Fibroblast of skin of left biceps (primary cell): ENCODE measurements at regions not wholly inside any gene's neighbourhood (a gene's known extent, or its start where the extent isn't known, plus 50 kb on each side); places are given as distances from the start of the nearest gene placed in this dataset.

Experiments
- DNase-seq, 2 experiments: peaks; one replicate each; pipeline ENCODE4 v3.0.0-alpha.2; 2013; ENCODE audit warnings: low read depth in 2 of 2

DNA sequence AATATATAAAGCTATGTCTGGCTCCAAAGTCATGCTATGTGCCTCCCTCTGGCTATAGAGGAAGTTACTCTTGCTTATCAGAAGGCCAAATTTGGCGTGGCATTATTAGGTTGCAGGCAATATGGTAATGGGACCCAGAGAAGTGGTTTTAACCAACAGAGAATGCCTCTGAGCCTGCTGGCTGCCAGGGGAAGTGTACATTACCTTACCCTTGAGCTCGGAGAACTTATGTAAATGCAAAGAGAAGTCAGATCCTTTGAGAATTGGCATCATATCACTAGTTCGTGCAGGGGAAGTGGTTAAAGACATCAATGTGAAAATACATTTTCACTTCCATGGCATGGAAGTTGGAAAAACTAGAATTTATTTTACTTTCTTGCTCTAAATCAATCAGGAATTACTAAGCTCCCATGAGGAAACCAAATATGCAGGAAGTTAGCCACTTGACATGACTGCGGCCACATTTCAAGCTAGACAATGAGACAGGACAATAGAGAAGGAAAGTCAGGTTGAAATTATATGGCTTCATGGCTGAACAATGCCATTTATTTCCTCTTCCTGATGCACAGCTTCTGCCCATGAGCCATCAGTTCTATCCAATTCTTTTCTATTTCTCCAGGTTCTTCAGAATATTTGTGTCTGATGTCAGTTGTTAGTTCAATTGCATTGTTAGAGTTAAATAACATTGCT lies 134.0 kb upstream of the PHACTR1 start:
- no peak for DNase-seq

DNA sequence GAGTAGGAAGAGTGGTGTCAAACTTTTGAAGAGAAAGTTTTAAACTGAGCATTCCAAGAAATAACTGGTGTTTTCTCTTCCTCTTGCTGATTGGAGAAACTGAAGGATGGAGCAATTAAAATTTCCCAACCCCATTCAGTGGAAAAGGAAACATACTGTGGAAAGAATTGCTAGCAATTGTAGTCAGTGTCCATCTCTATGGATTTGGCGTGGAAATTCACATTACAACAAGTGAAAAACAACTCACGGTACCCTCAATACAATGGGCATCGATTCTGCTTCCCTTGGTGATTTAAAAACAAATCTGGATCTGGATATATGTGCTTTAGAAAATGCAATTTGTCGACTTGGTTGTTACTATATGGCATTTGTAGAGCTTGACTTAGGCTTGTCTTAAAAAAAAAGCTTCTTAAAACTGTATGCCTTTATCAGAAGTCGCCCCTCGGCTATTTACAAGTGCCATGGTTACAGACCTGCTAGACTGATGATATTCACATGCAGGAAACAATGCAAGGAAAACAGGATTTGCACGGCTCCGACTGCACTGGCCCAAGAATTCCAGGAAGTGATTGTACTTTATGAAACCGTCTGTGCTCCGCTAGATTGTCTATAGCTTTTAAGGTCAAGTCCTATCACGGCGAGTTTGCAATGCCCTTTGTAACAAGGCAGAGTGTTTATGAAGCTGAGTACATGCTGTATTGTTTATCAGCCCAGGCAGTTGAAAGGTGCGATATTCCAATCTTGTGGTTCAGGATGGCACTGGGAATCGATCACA lies 131.7 kb upstream of the PHACTR1 start:
- no peak for DNase-seq

DNA sequence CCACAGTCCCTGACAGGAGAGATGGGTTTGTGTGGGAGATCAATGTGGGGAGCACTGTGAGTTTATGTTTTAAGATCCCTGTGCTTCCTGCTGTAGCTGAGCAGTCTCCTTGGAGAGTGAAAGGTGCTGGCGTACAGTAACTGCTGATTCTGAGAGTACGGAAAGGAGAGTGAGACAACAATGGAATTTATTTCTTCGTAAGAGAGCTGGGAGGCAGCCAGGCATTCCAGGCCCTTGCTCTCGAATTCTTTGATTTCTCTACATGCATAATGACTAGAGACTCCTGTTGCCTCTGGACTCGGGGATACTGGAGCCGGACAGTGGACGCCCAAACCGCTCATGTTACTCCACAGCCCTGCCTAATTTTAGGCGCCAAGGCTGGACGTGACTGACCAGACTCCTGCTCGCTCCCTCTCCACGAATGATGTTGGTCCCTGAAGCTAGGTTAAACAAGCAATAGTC lies 131.0 kb upstream of the PHACTR1 start:
- no peak for DNase-seq

DNA sequence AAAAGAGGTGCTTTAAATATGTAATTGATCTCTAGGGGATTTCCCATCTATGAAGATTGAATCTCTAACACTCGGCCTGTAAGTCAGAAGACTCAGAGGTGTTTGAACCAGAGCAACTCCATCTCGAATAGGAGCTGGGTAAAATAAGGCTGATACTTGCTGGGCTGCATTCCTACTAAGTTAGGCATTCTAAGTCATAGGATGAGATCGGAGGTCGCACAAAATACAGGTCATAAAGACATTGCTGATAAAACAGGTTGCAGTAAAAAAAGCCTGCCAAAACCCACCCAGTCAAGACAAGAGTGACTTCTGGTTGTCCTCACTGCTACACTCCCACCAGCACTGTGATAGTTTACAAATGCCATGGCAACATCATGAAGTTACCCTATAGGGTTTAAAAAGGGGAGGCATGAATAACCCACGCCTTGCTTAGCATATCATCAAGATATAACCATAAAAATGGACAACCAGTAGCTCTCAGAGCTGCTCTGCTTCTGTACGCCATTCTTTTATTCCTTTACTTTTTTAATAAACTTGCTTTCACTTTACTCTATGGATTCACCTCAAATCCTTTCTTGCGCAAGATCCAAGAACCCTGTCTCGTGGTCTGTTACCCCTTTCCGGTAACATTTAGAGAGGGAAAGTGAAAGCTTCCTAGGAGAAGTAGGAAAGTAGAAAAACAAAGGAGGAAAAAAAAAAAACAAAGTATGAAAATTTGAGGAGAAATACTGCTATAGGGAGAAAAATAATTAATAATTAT lies 129.7 kb upstream of the PHACTR1 start:
- no peak for DNase-seq

DNA sequence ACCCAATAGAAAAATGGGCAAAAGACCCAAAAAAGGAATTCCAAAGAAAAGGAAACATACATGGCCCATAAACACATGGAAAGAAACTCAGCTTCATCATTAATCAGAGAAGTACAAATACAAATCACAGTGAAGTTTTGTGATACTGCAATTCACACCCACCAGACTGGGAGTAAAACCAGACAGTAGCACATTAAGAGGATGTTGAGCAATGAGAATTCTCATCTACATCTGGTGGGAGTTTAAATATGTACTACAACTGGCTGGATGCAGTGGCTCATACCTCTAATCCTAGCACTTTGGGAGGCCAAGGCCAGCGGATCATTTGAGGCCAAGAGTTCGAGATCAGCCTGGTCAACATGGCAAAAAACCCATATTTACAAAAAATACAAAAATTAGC lies 125.7 kb upstream of the PHACTR1 start:
- DNase-seq: no peak

DNA sequence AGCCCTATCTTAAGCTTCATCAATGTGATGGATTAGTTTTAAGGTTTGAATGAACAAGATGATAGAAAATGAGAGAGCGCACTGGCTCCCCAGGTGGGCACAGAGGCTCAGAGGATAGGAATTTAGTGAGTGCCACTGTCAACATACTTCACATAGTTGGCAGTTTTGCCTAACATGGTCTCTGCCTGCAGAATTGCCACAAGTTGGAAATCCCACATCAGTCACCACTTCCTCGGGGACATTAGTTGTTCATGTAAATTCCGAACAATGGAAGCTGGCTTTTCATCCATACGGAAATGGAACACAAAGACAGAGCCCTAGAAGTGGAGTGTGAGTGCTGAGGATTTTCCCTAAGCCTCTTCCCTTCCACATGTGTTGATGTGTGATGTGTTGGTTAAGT lies 123.9 kb upstream of the PHACTR1 start:
- no peak for DNase-seq

DNA sequence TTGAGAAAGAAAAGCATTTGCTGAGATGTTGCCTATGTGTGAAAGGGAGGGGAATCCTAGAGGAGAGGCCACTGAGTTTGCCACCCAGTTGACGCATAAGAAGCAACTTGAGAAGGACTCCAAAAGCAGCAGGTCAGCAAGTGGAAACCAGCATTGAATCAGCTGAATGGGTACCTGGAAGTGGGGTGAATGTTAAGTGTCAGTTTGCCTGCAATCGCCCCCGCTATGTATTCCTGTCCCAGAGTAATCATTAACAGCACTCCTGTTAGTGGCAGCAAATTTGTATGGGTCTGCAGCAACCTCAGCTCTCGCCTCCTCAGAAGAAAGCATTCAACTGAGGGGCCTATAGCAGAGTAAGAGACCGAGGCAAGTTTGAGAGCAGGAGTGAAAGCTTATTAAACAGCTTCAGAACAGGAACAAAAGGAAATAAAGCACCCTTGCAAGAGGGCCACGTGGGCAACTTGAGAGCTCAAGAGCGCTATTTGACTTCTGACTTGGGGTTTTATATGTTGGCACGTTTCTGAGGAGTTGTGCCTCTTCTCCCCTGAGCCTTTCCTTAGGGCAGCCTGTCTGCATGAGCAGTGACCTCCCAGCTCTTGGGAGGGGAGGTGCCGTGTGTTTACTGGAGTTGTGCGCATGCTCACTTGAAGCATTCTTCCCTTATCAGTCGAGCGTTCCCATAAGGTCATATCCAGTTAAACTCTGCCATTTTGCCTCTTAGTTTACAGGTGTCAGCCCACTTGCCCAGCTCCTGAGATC lies 122.6 kb upstream of the PHACTR1 start:
- DNase-seq: no peak

DNA sequence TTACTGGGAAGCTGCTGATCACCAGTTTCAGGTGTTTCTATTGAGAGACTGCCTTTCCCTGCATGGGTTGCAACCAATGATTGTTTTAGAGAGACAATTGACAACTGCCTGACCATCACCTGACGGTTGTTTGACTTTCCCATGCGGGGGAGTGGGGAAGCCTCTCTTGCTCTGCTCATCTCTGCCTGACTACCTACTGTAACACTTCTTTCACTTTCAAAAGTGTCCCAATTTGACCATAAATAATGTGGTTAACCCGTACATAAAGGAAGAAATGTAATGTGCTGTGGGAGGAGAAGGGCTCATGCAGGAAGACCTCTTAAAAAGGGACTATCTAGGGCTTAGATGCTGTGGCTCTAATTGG lies 122.1 kb upstream of the PHACTR1 start:
- no peak for DNase-seq

DNA sequence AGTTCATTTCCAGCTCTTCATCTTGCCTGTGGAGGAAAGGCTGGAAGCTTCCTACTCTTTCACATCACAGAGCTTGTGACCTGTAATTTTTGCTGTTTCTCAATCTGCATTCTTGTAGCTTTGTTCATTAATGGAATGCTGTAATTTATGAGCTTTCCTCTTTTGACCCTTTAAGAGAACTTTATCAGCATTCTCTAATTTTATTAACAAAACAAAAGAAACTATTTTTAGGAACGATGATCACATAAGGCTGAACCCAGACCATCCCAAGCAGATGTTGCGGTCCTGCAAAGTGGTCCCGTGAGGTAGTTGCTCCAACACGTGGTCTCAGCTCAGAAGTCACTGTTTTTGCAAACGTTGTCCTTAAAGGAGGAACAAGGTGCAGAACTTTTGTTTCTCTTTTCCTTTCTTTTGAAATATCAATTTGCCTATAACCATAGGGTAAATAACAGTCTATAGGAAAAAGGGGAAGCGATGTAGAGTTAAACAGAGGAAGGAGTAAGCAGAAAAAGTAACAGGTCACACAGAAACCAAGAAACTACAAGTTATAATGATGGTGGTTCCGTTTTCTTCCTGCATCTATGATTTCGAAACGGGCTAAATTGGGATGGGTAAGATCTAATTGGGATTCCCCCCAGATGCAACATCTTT lies 121.3 kb upstream of the PHACTR1 start:
- DNase-seq: peak; percentile 51 to 60

DNA sequence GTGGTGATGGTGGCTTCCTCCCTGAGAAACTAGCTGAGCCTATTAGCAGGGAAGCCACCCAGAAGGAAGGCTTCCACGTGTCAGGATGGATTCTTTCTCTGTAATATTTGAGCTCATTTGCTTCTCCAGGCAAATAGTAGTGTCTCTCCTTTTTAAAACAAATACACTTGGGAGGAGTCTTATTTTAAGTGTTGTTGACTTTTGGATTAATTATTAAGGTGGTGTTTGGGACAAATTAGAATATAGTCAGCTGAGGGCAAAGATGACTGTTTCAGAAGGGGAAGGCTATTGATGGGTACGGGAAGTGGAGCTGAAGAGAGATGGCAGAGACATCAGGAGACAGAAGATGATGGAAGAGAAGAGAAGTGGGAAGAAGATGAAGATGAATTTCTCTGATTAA lies 119.8 kb upstream of the PHACTR1 start:
- no peak for DNase-seq

DNA sequence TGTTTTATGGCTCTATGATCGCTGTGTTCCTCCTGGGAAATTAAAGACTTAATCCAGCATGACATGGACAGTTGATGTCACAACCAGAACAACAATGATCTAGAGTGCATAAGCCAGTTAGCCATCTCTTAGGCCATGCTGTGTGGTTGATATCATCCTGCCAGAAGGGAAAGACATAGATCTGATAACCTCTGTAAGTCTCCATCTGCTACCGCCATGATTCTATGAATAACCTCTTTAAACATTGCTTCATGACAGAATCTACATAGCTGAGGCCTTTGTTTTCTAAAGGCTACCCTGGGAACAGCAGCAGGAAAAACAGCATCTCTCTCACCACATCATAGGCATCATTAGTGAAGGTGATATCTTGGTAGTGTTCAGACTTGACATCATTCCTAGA lies 117.6 kb upstream of the PHACTR1 start:
- no peak for DNase-seq

DNA sequence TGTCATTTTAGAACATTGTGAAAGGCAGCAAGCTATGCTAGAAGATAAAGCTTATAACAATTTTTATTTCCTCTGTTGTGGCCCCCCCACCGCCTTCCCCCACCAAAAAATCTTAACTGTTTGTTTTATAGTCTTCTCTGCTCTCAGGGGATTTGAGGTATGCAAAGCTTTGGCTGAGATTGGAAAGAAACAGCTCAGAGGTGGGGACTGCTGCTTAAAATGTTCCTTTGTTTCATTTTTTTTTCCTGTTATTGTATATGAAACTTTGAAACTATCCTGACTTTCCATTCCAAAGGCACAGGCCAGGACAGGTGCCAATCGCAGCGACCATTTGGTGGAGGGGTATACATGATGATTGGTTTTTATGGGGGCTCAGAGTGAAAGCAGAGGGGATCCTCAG lies 114.7 kb upstream of the PHACTR1 start:
- peak; percentile 69 to 72 for DNase-seq

DNA sequence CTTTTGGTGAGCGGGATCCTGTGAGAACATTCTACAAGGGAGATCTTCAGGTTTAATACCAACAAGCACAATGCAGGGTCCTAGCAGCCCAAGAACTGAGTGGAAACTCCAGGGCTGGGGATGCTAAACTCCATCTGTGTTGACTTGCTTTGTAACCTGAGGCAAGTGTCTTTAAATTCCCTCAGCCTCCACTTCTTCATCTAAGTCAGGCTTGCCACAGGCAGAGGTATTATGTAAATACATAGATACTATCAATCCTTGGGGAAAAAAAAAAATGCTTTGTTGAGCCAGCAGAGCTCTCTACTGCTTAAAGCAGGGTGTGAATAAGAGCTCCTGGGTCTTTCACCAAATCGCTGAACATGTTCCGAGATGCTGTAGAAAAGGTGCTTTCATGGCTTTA lies 114.2 kb upstream of the PHACTR1 start:
- no peak for DNase-seq

DNA sequence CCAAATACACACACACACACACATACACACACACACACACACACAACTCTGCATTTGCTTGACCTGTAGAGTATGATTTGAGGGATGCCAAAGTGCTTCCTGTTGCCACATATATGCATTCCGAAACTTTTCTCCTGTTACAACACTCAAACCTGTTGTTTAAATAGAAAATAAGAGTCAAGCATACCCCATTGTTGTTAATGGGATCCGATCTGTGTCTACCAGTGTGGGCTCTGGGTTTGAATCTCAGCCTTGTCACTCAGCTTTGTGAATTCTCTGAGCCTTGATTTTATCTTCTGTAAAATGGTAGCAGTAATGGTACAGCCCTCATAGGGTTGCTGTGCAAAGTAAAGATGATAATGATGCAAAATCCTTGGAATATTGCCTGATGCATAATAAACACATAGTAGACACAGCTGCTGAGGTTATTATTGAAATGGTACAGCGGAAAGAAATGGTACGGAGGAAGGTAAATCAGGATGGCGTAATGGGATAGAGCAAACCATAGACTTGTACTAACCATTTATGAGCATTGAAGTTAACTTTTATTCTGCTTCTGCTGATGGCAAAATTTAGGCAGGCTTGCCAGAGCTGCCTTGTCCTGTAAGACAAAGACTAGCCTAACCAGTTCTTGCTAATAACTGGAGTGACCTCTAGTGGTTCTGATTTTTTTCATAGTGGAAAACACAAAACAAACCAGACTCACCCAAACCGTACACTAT lies 113.5 kb upstream of the PHACTR1 start:
- peak in 1 of 2 experiments; percentile 55 for DNase-seq

DNA sequence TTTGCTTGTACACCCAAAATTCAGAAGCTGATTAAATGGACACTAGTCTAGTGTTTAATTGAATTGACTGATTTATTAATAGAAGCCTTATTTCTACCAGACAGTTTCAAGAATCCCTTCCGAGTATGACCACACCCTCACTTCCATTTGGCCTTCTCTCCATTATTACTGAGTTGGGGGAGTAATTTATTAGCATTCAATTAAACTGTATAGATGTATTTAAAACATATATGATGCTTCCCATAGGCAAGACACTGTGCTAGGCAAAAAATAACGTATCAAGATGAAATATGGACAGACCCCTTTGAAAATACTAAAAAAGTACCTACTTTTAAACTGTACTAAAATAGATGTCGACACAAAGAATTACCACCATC lies 112.9 kb upstream of the PHACTR1 start:
- DNase-seq: no peak

DNA sequence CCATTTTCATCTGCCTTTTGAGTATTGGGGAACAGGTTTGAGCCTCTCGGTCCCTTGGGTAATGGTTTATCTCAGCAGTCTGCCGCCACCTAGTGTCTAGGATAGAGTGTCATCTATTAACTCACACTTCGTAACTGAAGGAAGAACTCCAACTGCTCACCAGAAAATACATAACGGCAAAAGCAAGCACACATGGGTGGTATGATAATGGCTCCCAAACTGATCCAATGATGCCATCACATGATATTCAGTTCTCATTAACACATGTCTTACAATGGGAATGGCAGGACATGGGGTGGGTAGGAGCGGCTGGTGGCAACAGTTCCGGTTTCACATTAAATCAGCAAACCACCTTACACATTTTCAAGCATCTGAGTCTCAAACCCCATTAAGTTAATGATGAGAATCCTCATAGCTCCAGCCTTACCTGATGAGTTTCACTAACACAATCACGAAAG lies 110.7 kb upstream of the PHACTR1 start:
- no peak for DNase-seq

DNA sequence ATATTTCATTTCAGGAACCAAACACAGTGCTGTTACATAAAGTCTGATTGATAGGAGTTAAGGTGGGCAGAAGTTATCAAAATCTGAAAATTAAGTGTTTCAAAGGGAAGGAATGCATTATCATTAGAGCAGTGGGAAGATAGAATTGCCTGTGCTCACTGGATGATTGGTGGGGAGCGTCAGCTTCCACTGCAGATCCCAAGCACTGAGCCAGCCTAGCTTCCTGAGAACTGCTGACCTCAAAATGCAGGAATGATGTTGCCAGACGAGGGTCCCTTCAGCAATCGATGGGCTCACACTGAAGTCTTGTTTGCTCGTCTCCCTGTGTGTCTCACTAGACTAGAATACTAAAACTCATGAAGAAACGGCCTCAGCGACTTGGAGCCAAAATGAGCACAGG lies 110.0 kb upstream of the PHACTR1 start:
- no peak for DNase-seq

DNA sequence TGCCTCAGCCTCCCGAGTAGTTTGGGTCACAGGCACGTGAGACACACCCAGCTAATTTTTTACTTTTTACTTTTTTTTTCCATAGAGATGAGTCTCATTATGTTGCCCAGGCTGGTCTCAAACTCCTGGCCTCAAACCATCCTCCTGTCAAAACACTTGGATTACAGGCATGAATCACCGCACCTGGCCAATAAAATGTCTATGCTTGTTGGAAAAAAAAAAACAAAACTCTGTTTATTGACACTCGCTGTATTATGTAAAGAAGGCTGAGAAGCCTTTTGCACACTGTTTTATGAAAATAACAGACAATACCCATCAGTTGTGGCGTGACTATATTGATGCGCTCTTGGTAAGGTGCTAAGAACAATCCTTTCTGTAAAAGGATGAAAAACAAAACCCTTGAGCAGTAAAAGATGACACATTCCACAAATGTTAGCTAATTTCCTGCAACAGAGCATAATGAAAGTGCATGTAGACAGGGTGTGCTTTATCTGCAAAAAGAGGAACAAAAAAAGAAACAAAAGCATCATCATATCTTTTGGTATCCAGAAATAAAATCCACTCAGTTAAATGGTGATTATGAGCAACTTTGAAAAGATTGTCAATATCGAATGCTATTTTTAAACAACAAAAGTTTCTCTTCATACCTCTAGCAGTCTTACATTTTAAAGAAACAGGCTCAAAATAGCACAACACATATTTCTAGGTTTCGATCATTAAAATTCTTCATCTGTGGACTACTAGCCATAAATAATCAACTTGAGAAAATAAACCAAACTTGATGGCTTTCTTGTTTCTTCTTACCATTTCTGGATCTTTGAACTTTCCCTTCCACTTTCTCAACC lies 108.3 kb upstream of the PHACTR1 start:
- no peak for DNase-seq

DNA sequence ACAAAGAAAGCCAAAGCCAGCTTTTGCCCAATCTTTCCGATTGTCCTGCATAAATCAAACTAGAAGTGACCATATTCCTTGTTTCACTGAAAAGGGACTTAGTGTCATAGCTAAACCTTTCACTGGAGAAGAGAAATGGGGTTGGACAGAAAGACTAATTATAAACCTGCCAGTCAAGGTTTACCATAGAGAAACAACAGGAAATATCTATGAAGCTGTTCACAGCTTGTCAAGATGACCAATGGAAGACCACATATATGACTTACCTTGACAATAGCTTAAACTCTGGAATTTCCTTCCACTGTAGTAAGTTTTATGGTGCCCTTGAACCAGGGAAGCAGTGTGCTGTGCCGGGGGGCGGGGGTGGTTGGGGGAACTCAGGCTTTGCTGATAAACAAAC lies 107.7 kb upstream of the PHACTR1 start:
- no peak for DNase-seq

DNA sequence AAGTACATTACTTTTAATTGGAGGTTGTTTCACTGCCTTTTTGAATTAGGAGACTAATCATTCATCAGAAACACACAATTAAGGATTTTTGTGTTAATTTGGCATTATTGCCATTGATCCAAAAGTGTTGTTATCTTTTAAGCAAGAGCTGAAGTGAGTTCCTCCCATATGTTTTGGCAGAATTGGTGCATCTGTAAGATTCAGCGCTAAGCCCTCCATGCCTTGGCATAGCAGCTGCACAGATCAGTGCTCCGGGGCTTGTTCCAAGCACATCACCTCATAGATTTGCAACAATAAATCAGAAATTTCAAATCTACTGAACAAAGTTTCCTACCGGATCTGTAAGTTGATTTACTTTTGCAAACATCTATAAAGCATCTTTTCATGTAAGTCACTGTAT lies 106.8 kb upstream of the PHACTR1 start:
- no peak for DNase-seq
